K562 (cell line): ENCODE measurements at regions not wholly inside any gene's neighbourhood (a gene's known extent, or its start where the extent isn't known, plus 50 kb on each side); places are given as distances from the start of the nearest gene placed in this dataset.

ENCODE experiments used
- BCL6 ChIP-seq: fragments of 250-450 bp; sonication (Bioruptor Pico); IDR thresholded peaks from 2 replicates; pipeline ENCODE4 v1.4.0; 2020
- CBX8 ChIP-seq: fragments of 200-600 bp; sonication (generic); IDR thresholded peaks from 2 replicates; pipeline ENCODE4 v1.6.1; 2012; ENCODE audit warnings: borderline replicate concordance, mixed run types, low read depth, mild to moderate bottlenecking, moderate library complexity, mixed read lengths, low read length, control low read depth, inconsistent platforms; ENCODE audit not compliant: poor library complexity, severe bottlenecking; ENCODE audit errors: extremely low read depth
- ERF ChIP-seq: fragments of 450-650 bp; formaldehyde crosslinking; IDR thresholded peaks from 2 replicates; pipeline ENCODE4 v1.4.0; 2020; ENCODE audit warnings: mild to moderate bottlenecking, mixed read lengths
- ESRRB ChIP-seq: fragments of 250-450 bp; sonication (Bioruptor Pico); IDR thresholded peaks from 2 replicates; pipeline ENCODE4 v1.5.0; 2020; ENCODE audit warnings: mild to moderate bottlenecking, moderate library complexity, borderline replicate concordance
- GABPA ChIP-seq: fragments of 200-800 bp; sonication (Bioruptor generic); conservative IDR thresholded peaks from 2 replicates; pipeline ENCODE4 v1.6.1; 2016; ENCODE audit warnings: low read depth, missing genetic modification characterization, missing compliant biosample characterization
- HDGF ChIP-seq: fragments of 450-650 bp; IDR thresholded peaks from 2 replicates; pipeline ENCODE4 v1.6.1; 2016
- JUND ChIP-seq, 2 experiments: IDR thresholded peaks; 2 replicates in 1 of 2; 3 replicates in 1 of 2; pipeline ENCODE4 v1.6.1; 2011; ENCODE audit warnings: borderline replicate concordance in 2 of 2, low read depth in 2 of 2, low read length in 2 of 2, improper control_type of control experiment in 1 of 2, missing biosample characterization in 1 of 2, missing genetic modification characterization in 1 of 2, missing genetic modification reagents in 1 of 2
- KDM2B ChIP-seq: fragments of 250-450 bp; sonication (Bioruptor Pico); IDR thresholded peaks from 2 replicates; pipeline ENCODE4 v1.8.0; 2021; ENCODE audit warnings: mild to moderate bottlenecking, moderate library complexity
- MAFF ChIP-seq: IDR thresholded peaks from 2 replicates; pipeline ENCODE4 v1.6.1; 2012; ENCODE audit warnings: low read length, improper control_type of control experiment
- MAFK ChIP-seq: IDR thresholded peaks from 2 replicates; pipeline ENCODE4 v1.6.1; 2011; ENCODE audit warnings: low read length, improper control_type of control experiment
- MEIS2 ChIP-seq: fragments of 450-650 bp; IDR thresholded peaks from 2 replicates; pipeline ENCODE4 v1.6.1; 2014; ENCODE audit warnings: mild to moderate bottlenecking; ENCODE audit not compliant: partially characterized antibody
- NFIC ChIP-seq: fragments of 450-650 bp; IDR thresholded peaks from 2 replicates; pipeline ENCODE4 v1.6.1; 2017; ENCODE audit warnings: mild to moderate bottlenecking, inconsistent platforms
- NR3C1 ChIP-seq: sonication (generic); formaldehyde crosslinking; IDR thresholded peaks from 2 replicates; pipeline ENCODE4 v1.8.1; 2022; ENCODE audit warnings: missing genetic modification reagents
- PKNOX1 ChIP-seq: fragments of 450-650 bp; IDR thresholded peaks from 2 replicates; pipeline ENCODE4 v1.6.1; 2016
- PML ChIP-seq: IDR thresholded peaks from 2 replicates; pipeline ENCODE4 v1.6.1; 2012; ENCODE audit warnings: low read length, inconsistent platforms
- PPARD ChIP-seq: fragments of 250-450 bp; sonication (Bioruptor Pico); IDR thresholded peaks from 2 replicates; pipeline ENCODE4 v1.8.0; 2022; ENCODE audit warnings: inconsistent platforms, mild to moderate bottlenecking, moderate library complexity
- RCOR1 ChIP-seq, 2 experiments: IDR thresholded peaks; 2 replicates each; pipeline ENCODE4 v1.6.1; 2012; ENCODE audit warnings: low read depth in 2 of 2, low read length in 2 of 2, borderline replicate concordance in 1 of 2, improper control_type of control experiment in 1 of 2
- SPI1 ChIP-seq: IDR thresholded peaks from 2 replicates; pipeline ENCODE4 v1.6.1; 2011; ENCODE audit warnings: low read depth, low read length, control low read depth, borderline replicate concordance
- TEAD1 ChIP-seq, 2 experiments: fragments of 450-650 bp in 1 of 2; sonication (generic) in 1 of 2; formaldehyde crosslinking; IDR thresholded peaks; 2 replicates each; pipeline versions ENCODE4 v1.4.0 to v1.8.0; 2020 to 2022; ENCODE audit warnings: mild to moderate bottlenecking in 2 of 2, missing genetic modification reagents in 1 of 2
- UBTF ChIP-seq, 2 experiments: IDR thresholded peaks; 2 replicates each; pipeline ENCODE4 v1.6.1; 2012; ENCODE audit warnings: improper control_type of control experiment in 2 of 2, low read depth in 2 of 2, low read length in 2 of 2, borderline replicate concordance in 1 of 2
- ZNF134 ChIP-seq: fragments of 250-450 bp; sonication (Bioruptor Pico); conservative IDR thresholded peaks from 2 replicates; pipeline ENCODE4 v1.4.0; 2020
- ZNF239 ChIP-seq: fragments of 250-450 bp; sonication (Bioruptor Pico); IDR thresholded peaks from 2 replicates; pipeline ENCODE4 v1.4.0; 2020; ENCODE audit warnings: mild to moderate bottlenecking
- ZNF316 ChIP-seq: fragments of 450-650 bp; IDR thresholded peaks from 2 replicates; pipeline ENCODE4 v1.6.1; 2016
- ZNF347 ChIP-seq: fragments of 450-650 bp; formaldehyde crosslinking; IDR thresholded peaks from 2 replicates; pipeline ENCODE4 v1.4.0; 2020; ENCODE audit warnings: low read depth, mild to moderate bottlenecking, moderate library complexity
- ZNF695 ChIP-seq: fragments of 450-650 bp; formaldehyde crosslinking; IDR thresholded peaks from 2 replicates; pipeline ENCODE4 v1.4.0; 2020; ENCODE audit warnings: mild to moderate bottlenecking, moderate library complexity
- ZNF707 ChIP-seq: fragments of 250-450 bp; sonication (Bioruptor Pico); conservative IDR thresholded peaks from 2 replicates; pipeline ENCODE4 v1.8.0; 2022; ENCODE audit warnings: inconsistent platforms, mild to moderate bottlenecking, moderate library complexity
- ZNF785 ChIP-seq: fragments of 250-450 bp; sonication (Bioruptor Pico); IDR thresholded peaks from 2 replicates; pipeline ENCODE4 v1.4.0; 2020; ENCODE audit warnings: mild to moderate bottlenecking
- ZNF79 ChIP-seq: fragments of 250-450 bp; sonication (Bioruptor Pico); IDR thresholded peaks from 2 replicates; pipeline ENCODE4 v1.4.0; 2020; ENCODE audit warnings: low read depth, mild to moderate bottlenecking, moderate library complexity

DNA sequence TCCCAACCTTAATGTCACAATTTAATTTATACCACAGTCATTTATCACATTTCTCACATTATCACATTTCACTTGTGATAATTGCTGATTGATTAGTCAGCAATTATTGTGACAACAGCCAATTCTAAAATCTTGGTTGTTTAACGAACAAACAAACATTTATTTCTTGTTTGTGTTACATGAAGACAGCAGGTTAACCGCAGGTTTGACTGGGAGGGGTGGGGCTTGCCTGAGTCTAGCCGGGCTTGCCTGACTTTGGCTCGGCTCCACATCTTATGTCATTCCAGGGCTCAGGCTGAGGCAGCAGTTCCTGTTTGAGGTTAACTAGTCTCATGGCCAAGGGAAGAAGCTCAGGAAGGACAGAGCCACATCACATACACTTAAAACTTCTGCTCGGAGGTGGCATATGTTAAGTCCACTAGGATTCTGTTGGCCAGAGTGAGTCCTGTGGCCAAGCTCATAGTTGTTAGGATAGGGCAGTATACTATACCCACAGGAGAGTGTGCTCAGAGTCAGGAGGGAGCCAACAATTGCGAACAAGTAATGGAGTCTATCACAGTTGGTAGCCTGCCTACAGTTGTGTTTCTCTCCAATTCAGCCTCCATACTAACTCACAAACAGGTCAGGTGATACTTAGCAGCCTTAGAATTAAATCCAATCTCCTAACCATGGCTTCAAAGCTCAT lies 90.0 kb upstream of the IFNGR1 start (continued):
- TF ChIP-seq PKNOX1 (0 out of 2 replicates have a peak, but pooled peaks have one; percentile 13), TEAD1 (CRISPR knock-in tag; IDR thresholded peaks at IDR 0.05) (0 out of 4 replicates have a peak, but pooled peaks of 1 of the 2 experiments have one; percentile 55), ZNF695 (CRISPR knock-in tag) (no peak), KDM2B (CRISPR knock-in tag) (no peak), PML (no peak), CBX8 (no peak), JUND (IDR thresholded peaks at IDR 0.05; ENCODE audit: borderline replicate concordance, low read depth, low read length) (peak; percentile 78), JUND (tag; IDR thresholded peaks at IDR 0.05; ENCODE audit: borderline replicate concordance, low read depth, low read length) (peak; percentile 79; the same call in 2 of the 3 replicates), UBTF (IDR thresholded peaks at IDR 0.05; ENCODE audit: borderline replicate concordance in 1 of 2, low read depth in 2 of 2, low read length in 2 of 2) (peak in 1 of 2 experiments; percentile 58; a peak in 1 of 4 replicates), ZNF239 (CRISPR knock-in tag) (no peak), MAFF (peak; percentile 93), ZNF347 (CRISPR knock-in tag) (no peak), ZNF785 (CRISPR knock-in tag) (no peak), ZNF316 (peak; percentile 97), PPARD (CRISPR knock-in tag) (no peak), SPI1 (peak; percentile 86), NR3C1 (CRISPR knock-in tag) (no peak), ERF (CRISPR knock-in tag) (0 out of 2 replicates have a peak, but pooled peaks have one; percentile 39), ZNF134 (CRISPR knock-in tag) (no peak), MEIS2 (peak; percentile 17), MAFK (peak; percentile 94), RCOR1 (IDR thresholded peaks at IDR 0.05; ENCODE audit: borderline replicate concordance in 1 of 2, low read depth in 2 of 2, low read length in 2 of 2) (0 out of 4 replicates have a peak, but pooled peaks of 1 of the 2 experiments have one; percentile 17), ZNF707 (CRISPR knock-in tag) (no peak), NFIC (peak; percentile 84), HDGF (no peak), ZNF79 (CRISPR knock-in tag) (no peak), ESRRB (CRISPR knock-in tag) (no peak), BCL6 (CRISPR knock-in tag) (no peak), GABPA (tag) (0 out of 2 replicates have a peak, but pooled peaks have one; percentile 24)
